Omental fat pad (tissue), 3 donors: ENCODE measurements at regions not wholly inside any gene's neighbourhood (a gene's known extent, or its start where the extent isn't known, plus 50 kb on each side); places are given as distances from the start of the nearest gene placed in this dataset.

Experiments
- ATAC-seq: fragments of 150-250 bp; one replicate; pipeline ENCODE4 v1.9.1; 2016; ENCODE audit warnings: mild to moderate bottlenecking, moderate library complexity; ENCODE audit not compliant: low FRiP score
- DNase-seq: peaks from one replicate; pipeline ENCODE4 v3.0.0-alpha.2; 2019; ENCODE audit warnings: low spot score
- TF ChIP-seq, protein P1 (sequence below), 3 donors: fragments of 450-650 bp; IDR thresholded peaks; one replicate each; pipeline ENCODE4 v1.5.1; 2016 to 2017; ENCODE audit warnings: antibody characterized with exemption in 3 of 3, mild to moderate bottlenecking in 3 of 3, moderate library complexity in 2 of 3

DNA sequence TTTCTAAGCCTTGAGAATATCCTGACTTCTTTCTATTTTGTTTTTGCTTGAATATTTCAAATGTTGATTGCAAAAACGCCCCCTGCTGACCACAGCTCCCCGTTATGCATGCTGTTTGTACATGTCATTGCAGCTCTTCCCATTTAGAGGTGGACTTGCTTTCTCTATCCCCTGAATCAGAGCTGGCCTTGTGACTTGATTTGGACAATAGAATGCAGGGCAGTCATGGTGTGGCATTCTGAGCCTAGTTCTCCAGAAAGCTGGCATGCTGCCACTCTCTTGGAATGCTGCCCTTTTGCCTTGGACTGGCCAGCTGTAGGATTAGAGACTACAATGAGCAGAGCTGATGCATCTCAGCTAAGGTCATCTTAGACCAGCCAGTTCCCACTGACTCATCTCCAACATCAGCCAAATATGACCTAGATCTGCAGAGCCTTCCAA, 1561.5 kb downstream of the MRPL39 start:
- ATAC-seq: peak; percentile 73
- TF ChIP-seq, protein P1, sequence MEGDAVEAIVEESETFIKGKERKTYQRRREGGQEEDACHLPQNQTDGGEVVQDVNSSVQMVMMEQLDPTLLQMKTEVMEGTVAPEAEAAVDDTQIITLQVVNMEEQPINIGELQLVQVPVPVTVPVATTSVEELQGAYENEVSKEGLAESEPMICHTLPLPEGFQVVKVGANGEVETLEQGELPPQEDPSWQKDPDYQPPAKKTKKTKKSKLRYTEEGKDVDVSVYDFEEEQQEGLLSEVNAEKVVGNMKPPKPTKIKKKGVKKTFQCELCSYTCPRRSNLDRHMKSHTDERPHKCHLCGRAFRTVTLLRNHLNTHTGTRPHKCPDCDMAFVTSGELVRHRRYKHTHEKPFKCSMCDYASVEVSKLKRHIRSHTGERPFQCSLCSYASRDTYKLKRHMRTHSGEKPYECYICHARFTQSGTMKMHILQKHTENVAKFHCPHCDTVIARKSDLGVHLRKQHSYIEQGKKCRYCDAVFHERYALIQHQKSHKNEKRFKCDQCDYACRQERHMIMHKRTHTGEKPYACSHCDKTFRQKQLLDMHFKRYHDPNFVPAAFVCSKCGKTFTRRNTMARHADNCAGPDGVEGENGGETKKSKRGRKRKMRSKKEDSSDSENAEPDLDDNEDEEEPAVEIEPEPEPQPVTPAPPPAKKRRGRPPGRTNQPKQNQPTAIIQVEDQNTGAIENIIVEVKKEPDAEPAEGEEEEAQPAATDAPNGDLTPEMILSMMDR (IDR thresholded peaks at IDR 0.05): no peak
- DNase-seq: peak; percentile 33

DNA sequence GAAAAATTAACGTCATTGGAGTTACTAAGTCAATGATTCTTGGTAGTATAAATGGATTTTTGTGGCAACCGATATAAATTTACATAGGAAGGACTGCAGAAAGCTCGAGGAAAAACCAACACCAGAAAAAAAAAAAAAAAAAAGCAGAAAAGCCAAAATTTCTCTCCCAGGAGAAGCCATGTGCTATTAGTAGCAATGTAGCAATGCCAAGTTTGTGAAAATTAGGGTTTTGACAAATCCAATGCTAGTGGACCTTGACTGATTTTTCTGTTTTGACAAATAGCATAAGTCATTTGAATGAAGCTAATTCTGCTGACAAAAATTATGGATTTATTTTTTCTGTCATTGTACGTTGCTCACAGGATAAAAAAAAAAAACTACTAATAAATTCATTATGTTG, 1561.9 kb downstream of the MRPL39 start:
- ATAC-seq (no peak), DNase-seq (no peak)
- TF ChIP-seq, protein P1 (IDR thresholded peaks at IDR 0.05): no peak

DNA sequence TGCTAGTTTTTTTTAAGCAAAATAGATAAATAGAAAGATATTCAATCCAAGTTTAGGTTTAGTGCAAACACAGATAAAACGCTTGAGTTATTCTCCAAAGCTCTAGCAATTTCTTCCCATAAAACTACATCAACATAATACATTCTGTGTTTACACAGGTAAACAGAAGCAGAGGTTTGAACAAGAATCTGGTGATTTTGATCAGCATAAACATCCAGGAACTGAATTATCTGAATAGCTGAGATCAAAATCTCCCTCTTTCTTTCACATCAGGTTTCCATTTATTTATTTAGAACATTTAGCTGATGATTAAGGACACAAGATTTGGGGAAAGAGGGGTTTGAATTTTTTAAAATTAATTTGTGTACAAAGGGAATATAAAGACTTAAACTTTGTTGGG, 1564.6 kb downstream of the MRPL39 start:
- DNase-seq (no peak), ATAC-seq (no peak)

DNA sequence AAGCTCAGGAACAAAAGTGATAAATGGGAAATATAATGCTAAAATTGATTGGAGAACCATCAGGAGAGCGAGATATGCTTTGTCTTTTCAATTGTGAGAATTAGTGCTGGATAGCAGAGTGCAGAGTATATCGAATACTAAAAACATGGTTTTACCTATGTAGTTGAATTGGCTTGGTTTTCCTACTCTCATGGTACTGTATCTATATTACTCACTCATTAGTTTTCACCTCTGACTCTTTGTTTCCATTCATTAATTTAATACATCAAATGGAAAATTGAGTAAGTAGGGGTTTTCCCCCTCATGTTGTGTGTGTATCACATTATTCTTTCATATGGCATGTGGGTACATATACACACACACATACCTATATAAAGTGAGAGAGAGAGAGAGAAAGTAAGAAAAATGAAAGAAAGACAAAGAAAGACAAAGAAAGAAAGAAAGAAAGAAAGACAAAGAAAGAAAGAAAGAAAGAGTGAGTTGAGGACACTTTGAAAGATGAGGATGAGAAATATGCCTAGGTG, 1574.5 kb downstream of the MRPL39 start:
- DNase-seq (no peak), ATAC-seq (no peak)
- TF ChIP-seq, protein P1 (IDR thresholded peaks at IDR 0.05): no peak

More for the DNA sequence above, 1564.6 kb downstream of the MRPL39 start:
- TF ChIP-seq, protein P1 (IDR thresholded peaks at IDR 0.05): no peak

DNA sequence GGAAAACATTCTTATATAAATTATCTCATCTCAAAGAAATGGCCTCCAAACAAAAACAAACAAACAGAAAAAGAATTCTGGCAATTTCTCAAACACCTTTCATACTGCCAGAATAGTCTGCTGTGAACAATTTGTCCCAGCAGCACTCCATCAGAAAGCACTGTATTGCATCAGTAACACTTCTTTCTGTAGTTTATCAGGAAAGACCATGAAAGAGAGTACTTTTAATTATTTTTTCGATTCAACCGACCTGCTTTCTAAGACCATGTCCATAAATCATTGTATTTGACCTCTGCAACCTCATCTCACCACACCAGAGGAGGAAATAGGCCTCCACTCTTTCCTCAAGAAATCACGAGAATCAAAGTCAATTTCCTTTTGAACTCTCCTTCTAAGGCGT, 1579.9 kb downstream of the MRPL39 start:
- TF ChIP-seq, protein P1 (IDR thresholded peaks at IDR 0.05): no peak
- ATAC-seq (no peak), DNase-seq (no peak)

DNA sequence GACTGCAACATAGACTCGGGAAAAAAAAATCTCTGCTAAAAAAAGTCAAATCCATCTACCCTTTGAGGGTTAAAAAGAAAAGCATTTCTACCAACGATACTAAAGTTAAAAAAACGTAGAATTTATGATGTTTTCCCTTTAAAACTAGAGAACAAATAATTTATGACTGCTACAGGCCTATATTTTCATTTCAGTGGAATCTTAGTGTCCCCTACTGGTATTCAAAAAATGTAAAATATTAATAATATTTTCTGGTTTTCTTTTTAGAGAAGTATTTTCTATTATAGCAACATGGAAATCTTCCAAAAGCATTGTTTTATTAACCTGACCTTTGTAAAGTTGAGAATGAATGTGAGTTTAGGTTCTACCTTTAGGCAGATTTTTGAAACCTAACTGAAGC, 1582.2 kb downstream of the MRPL39 start:
- DNase-seq: no peak
- TF ChIP-seq, protein P1 (IDR thresholded peaks at IDR 0.05): no peak
- no peak for ATAC-seq

DNA sequence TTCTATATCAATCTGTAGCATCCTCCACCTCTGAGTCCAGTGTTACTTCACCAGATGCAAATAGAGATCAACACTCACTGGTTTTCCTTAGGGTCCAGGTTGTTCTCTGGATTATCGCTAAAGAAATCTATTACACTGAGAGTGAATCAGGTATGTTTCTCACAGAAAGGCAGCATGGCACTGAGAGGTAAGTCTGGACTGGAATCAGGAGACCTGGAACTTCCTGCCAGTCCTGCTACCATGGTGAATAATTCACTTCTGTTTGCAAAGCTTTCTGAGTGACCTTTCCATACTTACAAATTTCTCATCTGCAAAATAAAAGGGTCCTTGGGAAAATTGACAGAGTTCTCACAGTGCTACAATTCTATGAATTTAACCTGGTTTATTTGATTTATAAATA, 1583.3 kb downstream of the MRPL39 start:
- DNase-seq: no peak
- no peak for ATAC-seq
- TF ChIP-seq, protein P1 (IDR thresholded peaks at IDR 0.05): no peak
